Peyer's patch (tissue), 4 donors: ENCODE measurements at regions not wholly inside any gene's neighbourhood (a gene's known extent, or its start where the extent isn't known, plus 50 kb on each side); places are given as distances from the start of the nearest gene placed in this dataset.

Experiments used
- DNase-seq, 3 donors: peaks; one replicate each; pipeline ENCODE4 v3.0.0-alpha.2; 2017 to 2019
- H3K27ac ChIP-seq, 4 donors: fragments of 200-600 bp; sonication (generic); one replicate each; pipeline ENCODE4 v1.5.1; 2016 to 2019
- H3K27me3 ChIP-seq, 2 donors: fragments of 200-600 bp; sonication (generic); one replicate each; pipeline ENCODE4 v1.5.1; 2019
- H3K36me3 ChIP-seq, 3 donors: fragments of 200-600 bp; sonication (generic); one replicate each; pipeline ENCODE4 v1.5.1; 2016 to 2019
- H3K4me1 ChIP-seq, 4 donors: fragments of 200-600 bp; sonication (generic); one replicate each; pipeline ENCODE4 v1.5.1; 2016 to 2019
- H3K4me3 ChIP-seq, 4 donors: fragments of 200-600 bp; sonication (generic); 1 replicate in 3 of 4; 2 replicates in 1 of 4; pipeline ENCODE4 v1.5.1; 2016 to 2019; ENCODE audit warnings: mild to moderate bottlenecking in 1 of 4
- H3K9me3 ChIP-seq, 4 donors: fragments of 200-600 bp; sonication (generic); one replicate each; pipeline ENCODE4 v1.5.1; 2016 to 2019; ENCODE audit warnings: mild to moderate bottlenecking in 1 of 4
- CTCF ChIP-seq, 6 experiments: fragments of 450-650 bp in 4 of 6; fragments of 200-600 bp in 2 of 6; sonication (generic) in 1 of 6; IDR thresholded peaks; one replicate each; pipeline ENCODE4 v1.5.1; 2017 to 2019; ENCODE audit warnings: antibody characterized with exemption in 6 of 6, mild to moderate bottlenecking in 3 of 6, moderate library complexity in 1 of 6
- POLR2A ChIP-seq, 2 donors: fragments of 450-650 bp; IDR thresholded peaks; one replicate each; pipeline ENCODE4 v1.5.1; 2017; ENCODE audit warnings: antibody characterized with exemption in 2 of 2, mild to moderate bottlenecking in 2 of 2, moderate library complexity in 2 of 2

- no peak overlapping the region for H3K4me3 ChIP-seq
- TF ChIP-seq POLR2A (IDR thresholded peaks at IDR 0.05) (no peak), CTCF (IDR thresholded peaks at IDR 0.05) (no peak)
- no peak for DNase-seq
- H3K27me3 ChIP-seq, result no peaks in the 10 kb centered on the region
- H3K9me3 ChIP-seq, result no peaks in the 10 kb centered on the region
- H3K27ac ChIP-seq, result no peak overlapping the region
- H3K4me1 ChIP-seq, result no peaks in the 10 kb centered on the region
- no peaks in the 10 kb centered on the region for H3K36me3 ChIP-seq
Measured at GRCh38 chr3:144049374-144049773, 77.8 kb downstream of the DIPK2A start.

GRCh38 chr3:144051211-144051610, 79.6 kb downstream of the DIPK2A start:
- Histone ChIP-seq H3K4me3 (no peak overlapping the region), H3K36me3 (no peaks in the 10 kb centered on the region), H3K4me1 (no peaks in the 10 kb centered on the region), H3K27ac (no peak overlapping the region), H3K9me3 (no peaks in the 10 kb centered on the region), H3K27me3 (no peaks in the 10 kb centered on the region)
- DNase-seq, result no peak
- TF ChIP-seq POLR2A (IDR thresholded peaks at IDR 0.05) (no peak), CTCF (IDR thresholded peaks at IDR 0.05) (no peak)

- TF ChIP-seq POLR2A (IDR thresholded peaks at IDR 0.05) (no peak), CTCF (IDR thresholded peaks at IDR 0.05) (no peak)
- no peak for DNase-seq
- Histone ChIP-seq H3K27ac (no peak overlapping the region), H3K4me3 (no peak overlapping the region), H3K4me1 (no peaks in the 10 kb centered on the region), H3K27me3 (no peaks in the 10 kb centered on the region), H3K36me3 (no peaks in the 10 kb centered on the region), H3K9me3 (no peaks in the 10 kb centered on the region)
Measured at GRCh38 chr3:144052275-144052674, 80.7 kb downstream of the DIPK2A start.

GRCh38 chr3:144053121-144053520, 81.5 kb downstream of the DIPK2A start:
- TF ChIP-seq CTCF (IDR thresholded peaks at IDR 0.05), result no peak
- TF ChIP-seq POLR2A (IDR thresholded peaks at IDR 0.05), result no peak
- no peaks in the 10 kb centered on the region for H3K36me3 ChIP-seq
- H3K4me3 ChIP-seq, result no peak overlapping the region
- DNase-seq, result no peak
- H3K9me3 ChIP-seq, result no peaks in the 10 kb centered on the region
- no peaks in the 10 kb centered on the region for H3K27me3 ChIP-seq
- no peak overlapping the region for H3K27ac ChIP-seq
- H3K4me1 ChIP-seq, result no peaks in the 10 kb centered on the region

GRCh38 chr3:144054766-144055165, 83.1 kb downstream of the DIPK2A start:
- Histone ChIP-seq H3K4me1 (no peaks in the 10 kb centered on the region), H3K4me3 (no peak overlapping the region), H3K36me3 (no peaks in the 10 kb centered on the region), H3K27me3 (no peaks in the 10 kb centered on the region), H3K27ac (no peak overlapping the region), H3K9me3 (no peaks in the 10 kb centered on the region)
- no peak for TF ChIP-seq CTCF (IDR thresholded peaks at IDR 0.05)
- no peak for DNase-seq

GRCh38 chr3:144055604-144056003, 84.0 kb downstream of the DIPK2A start:
- H3K9me3 ChIP-seq, result no peaks in the 10 kb centered on the region
- H3K4me3 ChIP-seq, result no peak overlapping the region
- H3K27me3 ChIP-seq, result no peaks in the 10 kb centered on the region
- H3K27ac ChIP-seq, result no peak overlapping the region
- TF ChIP-seq CTCF (IDR thresholded peaks at IDR 0.05) (no peak), POLR2A (IDR thresholded peaks at IDR 0.05) (no peak)
- no peaks in the 10 kb centered on the region for H3K4me1 ChIP-seq
- no peak for DNase-seq
- no peaks in the 10 kb centered on the region for H3K36me3 ChIP-seq
